ENCODE measurements at regions not wholly inside any gene's neighbourhood (a gene's known extent, or its start where the extent isn't known, plus 50 kb on each side); places are given as distances from the start of the nearest gene placed in this dataset.
"Not testable (repeated sequence)": the region's sequence is repeated elsewhere in the genome, so short reads cannot be mapped to it uniquely, and the experiment has no call there.

- DNase-seq, result no peak
Measured at GRCh38 chr22:48485149-48486133, 1342.2 kb downstream of the BRD1 start.

DNA sequence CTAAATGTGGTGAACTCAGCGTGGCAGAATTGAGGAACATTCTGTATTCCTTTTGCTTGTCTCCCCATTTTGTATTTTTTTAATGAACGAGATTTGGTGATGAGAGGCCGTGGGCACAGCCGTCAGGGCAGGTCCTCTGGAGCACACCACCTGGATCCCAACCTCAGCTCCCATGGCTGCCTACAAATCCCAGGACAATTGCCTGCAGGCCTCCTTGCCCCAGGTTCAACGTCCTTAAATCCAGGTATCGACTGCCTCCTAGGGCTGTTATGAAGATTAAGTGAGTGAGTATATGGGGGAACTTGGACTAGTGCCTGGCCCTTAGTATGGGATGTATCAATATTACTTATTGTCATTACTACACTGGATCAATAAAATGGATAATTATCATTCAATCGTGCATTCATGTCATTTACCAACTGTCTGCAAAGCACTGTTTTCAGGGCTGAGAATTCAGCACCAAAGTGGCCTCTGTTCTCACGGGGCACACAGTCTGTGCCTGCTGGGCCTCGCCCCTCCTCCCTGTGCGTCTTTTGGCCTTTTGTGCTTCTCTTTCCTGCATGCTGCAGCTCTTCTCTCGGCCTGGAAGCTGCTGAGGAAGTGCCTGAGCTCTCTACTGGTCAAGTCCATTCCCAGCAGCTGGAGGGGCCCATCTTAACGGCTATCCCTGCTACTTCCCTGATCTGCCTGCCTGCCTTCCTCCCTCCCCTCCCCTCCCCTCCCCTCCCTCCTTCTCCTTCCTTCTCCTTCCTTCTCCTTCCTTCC is 1343.7 kb downstream of the BRD1 start:
- no peak for DNase-seq

GRCh38 chr22:48482771-48483170 is 1344.9 kb downstream of the BRD1 start:
- no peak for DNase-seq

DNA sequence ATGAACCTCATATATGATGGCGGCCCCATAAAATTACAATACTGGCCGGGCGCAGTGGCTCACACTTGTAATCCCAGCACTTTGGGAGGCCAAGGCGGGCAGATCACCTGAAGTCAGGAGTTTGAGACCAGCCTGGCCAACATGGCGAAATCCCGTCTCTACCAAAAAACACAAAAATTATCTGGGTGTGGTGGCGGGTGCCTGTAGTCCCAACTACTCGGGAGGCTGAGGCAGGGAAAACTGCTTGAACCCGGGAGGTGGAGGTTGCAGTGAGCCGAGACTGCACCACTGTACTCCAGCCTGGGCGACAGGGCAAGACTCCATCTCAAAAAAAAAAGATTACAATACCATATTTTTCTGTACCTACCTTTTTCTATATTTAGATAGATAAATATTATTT is 1345.5 kb downstream of the BRD1 start:
- not testable (repeated sequence) for DNase-seq

- no peak for DNase-seq
Measured at GRCh38 chr22:48481748-48482147, 1345.9 kb downstream of the BRD1 start.

GRCh38 chr22:48478529-48479265 is 1349.0 kb downstream of the BRD1 start:
- no peak for DNase-seq

DNA sequence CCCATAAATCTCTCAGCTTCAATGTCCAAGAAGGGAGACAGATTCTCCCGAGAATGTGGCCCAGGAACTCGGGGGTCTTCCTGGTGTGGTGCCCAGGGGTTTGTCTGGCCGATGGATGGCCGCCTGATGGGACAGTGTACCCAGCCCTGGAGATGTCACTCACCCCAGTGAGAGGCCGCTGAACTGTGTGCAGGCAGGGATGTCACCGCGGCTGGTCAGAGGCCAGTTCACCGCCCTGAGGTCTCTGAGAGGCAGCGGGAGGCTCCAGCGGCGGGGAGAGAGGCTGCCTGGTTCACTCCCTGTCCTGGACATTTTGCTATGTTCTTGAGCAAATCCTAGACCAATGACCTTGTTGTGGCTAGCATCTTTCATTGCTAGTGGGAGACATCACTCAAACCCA is 1349.5 kb downstream of the BRD1 start:
- no peak for DNase-seq

GRCh38 chr22:48477031-48477721 is 1350.5 kb downstream of the BRD1 start:
- no peak for DNase-seq

DNA sequence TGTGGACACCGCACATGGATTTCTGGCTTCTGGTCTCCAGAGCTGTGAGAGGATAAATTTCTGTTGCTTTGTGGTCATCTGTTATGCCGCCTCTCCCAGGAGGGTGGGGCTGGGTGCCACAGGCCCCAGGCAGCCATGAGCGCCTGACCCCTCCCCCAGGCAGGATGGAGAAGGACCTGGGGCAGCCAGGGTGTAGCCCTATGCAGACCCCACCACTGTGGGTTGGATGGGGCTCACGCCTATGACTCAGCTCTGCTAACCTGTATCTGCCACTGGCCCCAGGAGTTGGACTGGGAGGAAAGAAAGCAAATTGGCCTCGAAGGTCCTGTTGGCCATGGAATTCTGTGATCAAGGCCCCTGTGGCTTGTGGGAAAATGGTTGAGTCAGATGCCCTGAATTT is 1351.1 kb downstream of the BRD1 start:
- no peak for DNase-seq

- no peak for DNase-seq
Measured at GRCh38 chr22:48475661-48476345, 1351.9 kb downstream of the BRD1 start.

DNA sequence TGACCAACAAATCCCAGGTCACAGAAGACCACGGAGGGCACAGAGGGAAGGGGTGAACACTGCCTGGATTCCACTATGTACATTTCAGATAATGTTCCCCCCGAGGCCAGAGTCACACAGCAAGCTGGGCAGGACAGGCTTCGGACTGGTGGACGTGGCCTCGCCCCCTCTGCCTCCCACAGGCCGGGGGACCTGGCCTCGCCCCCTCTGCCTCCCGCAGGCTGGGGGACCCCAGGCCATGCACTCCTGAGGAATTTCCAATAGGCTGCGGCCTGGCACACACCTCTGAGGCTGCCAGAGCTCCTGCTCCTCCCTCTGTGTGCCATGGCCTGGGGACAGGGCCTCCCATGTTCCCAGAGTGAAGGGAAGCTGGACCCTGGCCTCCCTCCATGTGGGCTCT is 1352.8 kb downstream of the BRD1 start:
- DNase-seq, result no peak

DNA sequence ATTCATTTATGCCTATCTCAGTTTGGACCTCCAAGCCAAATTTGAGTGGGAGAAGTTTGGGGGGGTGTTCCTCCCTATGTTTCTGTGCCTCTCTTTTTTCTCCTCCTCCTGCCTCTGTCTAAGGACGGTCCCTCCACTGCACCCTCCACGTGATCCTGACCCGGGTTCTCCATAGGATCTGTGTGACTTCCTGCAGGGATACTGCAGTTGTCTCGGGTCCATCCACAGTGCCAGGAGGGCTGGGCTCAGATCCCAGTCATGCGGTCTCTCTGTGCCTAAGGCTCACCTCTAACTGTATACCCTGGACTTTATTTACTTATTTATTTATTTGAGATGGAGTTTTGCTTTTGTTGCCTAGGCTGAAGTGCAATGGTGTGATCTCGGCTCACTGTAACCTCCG is 1354.5 kb downstream of the BRD1 start:
- no peak for DNase-seq

DNA sequence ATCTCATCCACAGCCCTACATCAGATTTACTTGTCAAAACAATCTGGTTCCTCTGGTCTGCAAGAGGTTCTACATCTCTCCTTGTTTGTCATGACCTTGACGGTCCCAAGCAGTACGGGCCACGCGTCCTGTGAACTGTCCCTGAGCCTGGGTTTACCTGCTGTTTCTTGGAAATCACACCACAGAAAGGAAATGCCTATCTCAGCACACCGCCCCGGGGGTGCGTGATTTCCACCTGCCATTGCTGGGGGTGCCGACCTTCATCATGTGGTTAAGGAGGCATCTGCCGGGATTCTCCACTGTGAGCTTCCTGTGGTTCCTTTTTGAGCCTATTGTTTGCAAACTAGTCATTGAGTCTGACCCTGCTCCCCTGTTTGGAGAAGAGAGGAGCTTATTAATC is 1363.4 kb downstream of the BRD1 start:
- no peak for DNase-seq

- no peak for DNase-seq
Measured at GRCh38 chr22:48459859-48460823, 1367.5 kb downstream of the BRD1 start.

GRCh38 chr22:48459259-48459658 is 1368.4 kb downstream of the BRD1 start:
- DNase-seq, result no peak

GRCh38 chr22:48456449-48456848 is 1371.2 kb downstream of the BRD1 start:
- DNase-seq, result no peak

- no peak for DNase-seq
Measured at GRCh38 chr22:48453751-48454485, 1373.8 kb downstream of the BRD1 start.

- no peak for DNase-seq
Measured at GRCh38 chr22:48453171-48453570, 1374.5 kb downstream of the BRD1 start.

- no peak for DNase-seq
Measured at GRCh38 chr22:48452766-48453165, 1374.9 kb downstream of the BRD1 start.

DNA sequence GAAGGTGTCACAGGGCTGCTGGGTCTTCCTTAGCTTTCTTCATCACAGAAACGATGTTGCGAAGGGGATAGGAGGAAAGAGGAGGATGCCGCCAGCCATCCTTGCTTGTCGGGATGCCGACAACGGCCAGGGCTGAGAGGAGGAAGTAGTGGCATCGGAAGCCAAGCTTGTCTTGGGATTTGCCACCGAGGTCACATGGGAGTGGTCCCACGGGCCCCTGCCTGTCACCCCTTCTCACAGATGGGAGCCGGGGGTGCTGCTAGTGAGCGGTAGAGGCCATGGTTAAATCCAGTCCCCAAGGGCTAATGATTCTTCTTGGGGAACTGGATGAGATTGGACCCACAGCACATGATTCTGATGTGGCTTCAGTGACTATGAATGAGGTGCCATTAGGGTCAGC is 1375.8 kb downstream of the BRD1 start:
- DNase-seq, result no peak
